GM12878 (cell line): ENCODE measurements at regions not wholly inside any gene's neighbourhood (a gene's known extent, or its start where the extent isn't known, plus 50 kb on each side); places are given as distances from the start of the nearest gene placed in this dataset.

Source experiments
- ATAC-seq: fragments of 200-7000 bp; cut with Tn5 transposase; 3 replicates; pipeline ENCODE4 v1.9.1; 2020; ENCODE audit warnings: mild to moderate bottlenecking, moderate library complexity
- BruUV-seq: library from RNA; stranded (reverse); fragments of 400-500 nt; replicated peaks from 2 replicates; lab custom pipeline; 2021; lab: Mats Ljungman, UMichigan
- CTCF ChIA-PET: fragments of 300-600 bp; sonication (Branson Sonifier 250); formaldehyde crosslinking; extraction: SDS; loops from one replicate; lab custom pipeline; 2021; ENCODE audit warnings: inconsistent platforms; lab: Yijun Ruan, JAX
- POLR2A ChIA-PET: fragments of 350-600 bp; formaldehyde crosslinking; extraction: SDS; loops from one replicate; lab custom pipeline; 2021; ENCODE audit warnings: inconsistent platforms; lab: Charles Lee
- RAD21 ChIA-PET: fragments of 300-600 bp; sonication (Branson Sonifier 250); formaldehyde crosslinking; loops from one replicate; lab custom pipeline; 2023; ENCODE audit warnings: antibody characterized with exemption; ENCODE audit not compliant: unreplicated experiment; lab: Charles Lee
- SMC1A ChIA-PET: fragments of 300-600 bp; sonication (Branson Sonifier 250); formaldehyde crosslinking; loops from one replicate; lab custom pipeline; 2023; ENCODE audit not compliant: unreplicated experiment, uncharacterized antibody; lab: Charles Lee
- DNase-seq: peaks from one replicate; pipeline ENCODE4 v3.0.0-alpha.2; 2011; ENCODE audit warnings: low read depth, low spot score
- FAIRE-seq: peaks from 3 replicates; lab custom pipeline; 2011; peaks lifted over from hg19 to GRCh38; lab: Jason Lieb, UNC
- H2AFZ ChIP-seq: 2 replicates; pipeline ENCODE4 v1.6.0; 2011; ENCODE audit warnings: low read depth, low read length, control low read depth; ENCODE audit not compliant: control insufficient read depth
- H3K27ac ChIP-seq: 2 replicates; pipeline ENCODE4 v1.5.1; 2011; ENCODE audit warnings: control low read depth; ENCODE audit not compliant: control insufficient read depth, insufficient read depth
- H3K27me3 ChIP-seq, 2 experiments: replicated peaks in 1 of 2; 2 replicates each; pipeline versions ENCODE4 v1.6.0 to v1.6.1; 2011; ENCODE audit warnings: low read length in 1 of 2; ENCODE audit not compliant: control insufficient read depth in 2 of 2, insufficient read depth in 2 of 2
- H3K36me3 ChIP-seq, 2 experiments: 2 replicates each; pipeline ENCODE4 v1.5.1; 2011; ENCODE audit warnings: low read length in 1 of 2; ENCODE audit not compliant: control insufficient read depth in 2 of 2, insufficient read depth in 2 of 2
- H3K4me1 ChIP-seq: 2 replicates; pipeline ENCODE4 v1.6.1; 2011; ENCODE audit warnings: mild to moderate bottlenecking, low read length, moderate library complexity, mixed read lengths; ENCODE audit not compliant: control insufficient read depth, insufficient read depth
- H3K4me2 ChIP-seq: 2 replicates; pipeline ENCODE4 v1.6.0; 2011; ENCODE audit warnings: control low read depth; ENCODE audit not compliant: control insufficient read depth, insufficient read depth
- H3K4me3 ChIP-seq: fragments of 200-600 bp; sonication (generic); 2 replicates; pipeline ENCODE4 v1.5.1; 2016
- H3K79me2 ChIP-seq: 2 replicates; pipeline ENCODE4 v1.6.0; 2011; ENCODE audit warnings: low read length; ENCODE audit not compliant: control insufficient read depth, insufficient read depth
- H3K9ac ChIP-seq: 2 replicates; pipeline ENCODE4 v1.8.0; 2011; ENCODE audit warnings: low read length, control low read depth, mixed read lengths; ENCODE audit not compliant: control insufficient read depth, insufficient read depth
- H3K9me3 ChIP-seq: replicated peaks from 3 replicates; pipeline ENCODE4 v1.5.1; 2011; ENCODE audit warnings: mild to moderate bottlenecking, low read length; ENCODE audit not compliant: control insufficient read depth, insufficient read depth
- H4K20me1 ChIP-seq: 2 replicates; pipeline ENCODE4 v1.6.0; 2011; ENCODE audit not compliant: control insufficient read depth, insufficient read depth
- HDAC2 ChIP-seq: fragments of 200-600 bp; sonication (generic); IDR thresholded peaks from 2 replicates; pipeline ENCODE4 v1.6.1; 2017
- NR2C1 ChIP-seq: fragments of 450-650 bp; IDR thresholded peaks from 2 replicates; pipeline ENCODE4 v1.6.1; 2017; ENCODE audit warnings: antibody characterized with exemption, mild to moderate bottlenecking, moderate library complexity
- POU2F2 ChIP-seq: IDR thresholded peaks from 3 replicates; pipeline ENCODE4 v1.6.1; 2011; ENCODE audit warnings: low read depth, mild to moderate bottlenecking, low read length, borderline replicate concordance
- SUPT20H ChIP-seq: IDR thresholded peaks from 2 replicates; pipeline ENCODE4 v1.6.1; 2011; ENCODE audit warnings: low read depth, mild to moderate bottlenecking, low read length, moderate library complexity, borderline replicate concordance; ENCODE audit not compliant: control insufficient read depth
- ZBTB33 ChIP-seq: fragments of 450-650 bp; IDR thresholded peaks from 2 replicates; pipeline ENCODE4 v1.6.1; 2017; ENCODE audit warnings: mild to moderate bottlenecking
- ZZZ3 ChIP-seq: IDR thresholded peaks from 2 replicates; pipeline ENCODE4 v1.6.1; 2011; ENCODE audit warnings: low read depth; ENCODE audit not compliant: control insufficient read depth, insufficient read length
- WGBS: methylation state at CpG from one replicate; pipeline ENCODE4 v1.1.6; 2016; ENCODE audit warnings: low lambda C conversion rate; ENCODE audit not compliant: insufficient replicate concordance, insufficient coverage; ENCODE audit errors: missing lambda C conversion rate; 5-methylcytosine and 5-hydroxymethylcytosine counted together
- in situ Hi-C: fragments of 300-500 bp; cut with MboI; formaldehyde crosslinking; loops from 9 replicates; pipeline ENCODE4 v1.14.3; 2018; ENCODE audit warnings: mixed read lengths
- intact Hi-C: fragments of 100-400 bp; cut with micrococcal nuclease; formaldehyde crosslinking; loops from one replicate; pipeline ENCODE4 v1.14.2; 2022; ENCODE audit not compliant: unreplicated experiment

GRCh38 chr22:49447837-49448236 is 379.8 kb downstream of the BRD1 start:
- ATAC-seq = no peak
- Histone ChIP-seq H3K4me3 (no peak overlapping the region), H3K79me2 (no peaks in the 10 kb centered on the region), H2AFZ (no peak overlapping the region), H3K9ac (no peak overlapping the region), H3K4me2 (no peak overlapping the region), H3K4me1 (no peaks in the 10 kb centered on the region), H3K9me3 (no peaks in the 10 kb centered on the region; the same call in 2 of the 3 replicates)
- no peak for FAIRE-seq
- SMC1A ChIA-PET = no interaction called here
- no TSS peak for BruUV-seq
- TF ChIP-seq NR2C1 (no peak), HDAC2 (no peak), SUPT20H (no peak), ZZZ3 (no peak), ZBTB33 (no peak), POU2F2 (no peak)
- TF ChIP-seq, all 136 proteins: peak for 0
- RAD21 ChIA-PET = no interaction called here
- intact Hi-C loops (no loop called here), in situ Hi-C loops (no loop called here)
- Histone ChIP-seq H3K27ac (no peak overlapping the region), H4K20me1 (no peaks in the 10 kb centered on the region), H3K36me3 (no peaks in the 10 kb centered on the region), H3K27me3 (no peaks in the 10 kb centered on the region)
- CTCF ChIA-PET = no interaction called here
- DNase-seq = no peak
- POLR2A ChIA-PET = no interaction called here
- 54% methylated on average over 12 of the region's 13 CpGs for WGBS
